ENCODE measurements at regions not wholly inside any gene's neighbourhood (a gene's known extent, or its start where the extent isn't known, plus 50 kb on each side); places are given as distances from the start of the nearest gene placed in this dataset.

DNA sequence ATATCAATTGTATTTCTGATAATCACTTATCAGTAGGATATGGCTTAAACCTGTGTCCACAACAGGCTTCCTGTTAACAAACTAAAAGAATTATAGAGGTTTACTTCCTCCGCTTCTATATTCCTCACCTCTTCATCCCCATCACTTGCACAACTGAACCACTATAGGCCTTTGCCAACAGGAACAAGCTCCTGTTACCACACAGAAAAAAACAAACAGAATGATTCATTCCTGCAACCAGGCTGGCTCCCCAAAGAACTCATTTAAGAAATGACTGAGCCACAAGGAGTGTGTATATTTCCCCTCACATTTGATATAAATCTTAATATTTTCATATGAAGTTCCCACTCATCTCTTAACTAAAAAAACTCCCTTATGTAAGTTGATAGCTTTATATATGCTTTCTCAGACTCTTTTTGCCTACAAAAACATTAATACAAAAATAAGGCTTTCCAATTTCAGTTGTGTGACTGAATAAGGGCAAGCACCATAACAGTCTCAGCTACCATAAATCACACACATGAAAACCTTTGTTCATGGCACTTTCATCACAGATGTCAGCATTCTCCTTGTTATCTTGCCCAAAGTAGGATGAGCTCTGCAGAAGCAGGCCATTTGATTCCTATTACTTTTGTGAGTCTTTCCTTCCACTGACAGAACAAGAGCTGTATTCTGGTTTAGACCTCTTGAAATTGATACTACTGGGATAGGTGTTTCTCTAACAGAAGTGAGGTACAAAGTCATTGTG, 366.8 kb downstream of the SLITRK1 start:
- Mint-ChIP-seq H3K27me3 (peaks cover 0 to 1% of the 10 kb centered on the region in 2 donors), H3K4me1 (no peaks in the 10 kb centered on the region), H3K27ac (no peak overlapping the region), H3K36me3 (no peaks in the 10 kb centered on the region), H3K9me3 (peaks cover 0 to 6% (median 2%) of the 10 kb centered on the region in 8 donors), H3K4me3 (no peak overlapping the region)
- CTCF ChIA-PET (ENCODE audit: partially characterized antibody): no interaction called here
- POLR2A ChIA-PET (ENCODE audit: partially characterized antibody): no interaction called here
- no peak for DNase-seq
- Histone ChIP-seq H3K27ac (ENCODE audit: low read depth, low read length) (no peak overlapping the region), H3K4me3 (ENCODE audit: low read length in 2 of 2) (no peak overlapping the region), H3K4me1 (ENCODE audit: insufficient read depth, low read length) (no peaks in the 10 kb centered on the region), H3K27me3 (ENCODE audit: insufficient read depth, low read length) (no peaks in the 10 kb centered on the region), H3K9me3 (ENCODE audit: control insufficient read depth in 1 of 2, low read length in 2 of 2) (no peaks in the 10 kb centered on the region), H3K36me3 (ENCODE audit: insufficient read depth, low read length) (no peaks in the 10 kb centered on the region)
- intact Hi-C loops (cut with micrococcal nuclease): no loop called here

- CTCF ChIA-PET (ENCODE audit: partially characterized antibody): no interaction called here
- H3K27me3 Mint-ChIP-seq: peaks cover 0 to 1% of the 10 kb centered on the region in 2 donors
These were observed 373.4 kb downstream of the SLITRK1 start for GRCh38 chr13:83508771-83509301.

GRCh38 chr13:83503424-83503823, 378.9 kb downstream of the SLITRK1 start:
- DNase-seq: no peak
- H3K36me3 ChIP-seq (ENCODE audit: insufficient read depth, low read length): no peaks in the 10 kb centered on the region
- ChIA-PET CTCF (ENCODE audit: partially characterized antibody) (no interaction called here), POLR2A (ENCODE audit: partially characterized antibody) (no interaction called here)
- intact Hi-C loops (cut with micrococcal nuclease): no loop called here
- Mint-ChIP-seq H3K9me3 (peaks cover 0 to 6% (median 2%) of the 10 kb centered on the region in 8 donors), H3K27ac (no peak overlapping the region), H3K27me3 (no peaks in the 10 kb centered on the region), H3K4me3 (no peak overlapping the region), H3K4me1 (no peaks in the 10 kb centered on the region), H3K36me3 (no peaks in the 10 kb centered on the region)
- no peaks in the 10 kb centered on the region for H3K9me3 ChIP-seq (ENCODE audit: control insufficient read depth in 1 of 2, low read length in 2 of 2)
- H3K27me3 ChIP-seq (ENCODE audit: insufficient read depth, low read length): no peaks in the 10 kb centered on the region
- no peak overlapping the region for H3K4me3 ChIP-seq (ENCODE audit: low read length in 2 of 2)
- H3K27ac ChIP-seq (ENCODE audit: low read depth, low read length): no peak overlapping the region
- no peaks in the 10 kb centered on the region for H3K4me1 ChIP-seq (ENCODE audit: insufficient read depth, low read length)

More at GRCh38 chr13:83508771-83509301, 373.4 kb downstream of the SLITRK1 start:
- H3K36me3 ChIP-seq (ENCODE audit: insufficient read depth, low read length): no peaks in the 10 kb centered on the region
- no peaks in the 10 kb centered on the region for H3K9me3 ChIP-seq (ENCODE audit: control insufficient read depth in 1 of 2, low read length in 2 of 2)
- H3K4me1 ChIP-seq (ENCODE audit: insufficient read depth, low read length): no peaks in the 10 kb centered on the region
- Mint-ChIP-seq H3K27ac (no peak overlapping the region), H3K36me3 (no peaks in the 10 kb centered on the region), H3K4me3 (no peak overlapping the region), H3K9me3 (peaks cover 0 to 2% (median 0%) of the 10 kb centered on the region in 8 donors), H3K4me1 (no peaks in the 10 kb centered on the region)
- POLR2A ChIA-PET (ENCODE audit: partially characterized antibody): no interaction called here
- no peak overlapping the region for H3K4me3 ChIP-seq (ENCODE audit: low read length in 2 of 2)
- intact Hi-C loops (cut with micrococcal nuclease): no loop called here
- H3K27ac ChIP-seq (ENCODE audit: low read depth, low read length): no peak overlapping the region
- no peak for DNase-seq
- no peaks in the 10 kb centered on the region for H3K27me3 ChIP-seq (ENCODE audit: insufficient read depth, low read length)

GRCh38 chr13:83499286-83499685, 383.0 kb downstream of the SLITRK1 start:
- Mint-ChIP-seq H3K4me1 (no peaks in the 10 kb centered on the region), H3K4me3 (no peak overlapping the region), H3K27me3 (no peaks in the 10 kb centered on the region), H3K27ac (no peak overlapping the region), H3K36me3 (no peaks in the 10 kb centered on the region), H3K9me3 (peaks cover 0 to 6% (median 4%) of the 10 kb centered on the region in 8 donors)
- intact Hi-C loops (cut with micrococcal nuclease): no loop called here
- no peaks in the 10 kb centered on the region for H3K9me3 ChIP-seq (ENCODE audit: control insufficient read depth in 1 of 2, low read length in 2 of 2)
- POLR2A ChIA-PET (ENCODE audit: partially characterized antibody): no interaction called here
- no peaks in the 10 kb centered on the region for H3K36me3 ChIP-seq (ENCODE audit: insufficient read depth, low read length)
- CTCF ChIA-PET (ENCODE audit: partially characterized antibody): no interaction called here
- DNase-seq: no peak
- H3K27ac ChIP-seq (ENCODE audit: low read depth, low read length): no peak overlapping the region
- no peak overlapping the region for H3K4me3 ChIP-seq (ENCODE audit: low read length in 2 of 2)
- H3K27me3 ChIP-seq (ENCODE audit: insufficient read depth, low read length): no peaks in the 10 kb centered on the region
- H3K4me1 ChIP-seq (ENCODE audit: insufficient read depth, low read length): no peaks in the 10 kb centered on the region

DNA sequence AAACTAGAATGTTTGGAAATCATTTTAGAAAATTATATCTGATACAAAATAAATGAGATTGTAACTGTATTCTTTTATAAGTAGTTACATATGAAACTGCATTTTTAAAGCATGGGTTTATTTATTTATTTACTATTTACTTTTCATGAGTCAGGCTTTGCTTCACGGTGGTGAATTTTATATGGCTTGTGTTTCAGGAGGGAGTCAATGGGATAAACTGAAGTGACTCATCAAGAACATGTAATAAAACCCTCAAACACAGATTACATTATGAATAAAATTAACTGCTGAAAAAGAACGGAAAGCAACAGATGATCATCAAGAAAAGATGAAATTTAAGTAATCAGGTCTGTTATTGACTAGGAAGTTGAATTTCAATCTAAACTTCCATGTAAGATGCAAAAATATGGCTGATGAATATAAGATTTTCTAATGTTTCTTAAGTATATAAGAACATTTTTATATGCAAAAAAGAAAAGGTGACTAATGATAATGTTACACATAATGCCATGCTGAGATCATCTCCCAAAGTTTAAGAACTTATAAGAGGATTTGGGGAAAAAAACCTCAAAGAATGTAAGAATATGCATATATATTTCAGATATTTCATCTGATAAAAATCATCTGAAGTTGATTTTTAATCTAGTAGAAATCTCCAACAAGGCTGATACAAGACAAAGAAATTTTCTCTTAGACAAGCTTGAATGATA, 383.6 kb downstream of the SLITRK1 start:
- no peaks in the 10 kb centered on the region for H3K36me3 ChIP-seq (ENCODE audit: insufficient read depth, low read length)
- no peaks in the 10 kb centered on the region for H3K27me3 Mint-ChIP-seq
- ChIA-PET CTCF (ENCODE audit: partially characterized antibody) (no interaction called here), POLR2A (ENCODE audit: partially characterized antibody) (no interaction called here)
- H3K27ac ChIP-seq (ENCODE audit: low read depth, low read length): no peak overlapping the region
- no peaks in the 10 kb centered on the region for H3K9me3 ChIP-seq (ENCODE audit: control insufficient read depth in 1 of 2, low read length in 2 of 2)
- intact Hi-C loops (cut with micrococcal nuclease): no loop called here
- DNase-seq: no peak
- no peaks in the 10 kb centered on the region for H3K4me1 ChIP-seq (ENCODE audit: insufficient read depth, low read length)
- no peaks in the 10 kb centered on the region for H3K36me3 Mint-ChIP-seq
- no peaks in the 10 kb centered on the region for H3K4me1 Mint-ChIP-seq
- no peak overlapping the region for H3K4me3 Mint-ChIP-seq
- peaks cover 0 to 6% (median 2%) of the 10 kb centered on the region in 8 donors for H3K9me3 Mint-ChIP-seq
- no peak overlapping the region for H3K4me3 ChIP-seq (ENCODE audit: low read length in 2 of 2)
- no peak overlapping the region for H3K27ac Mint-ChIP-seq
- H3K27me3 ChIP-seq (ENCODE audit: insufficient read depth, low read length): no peaks in the 10 kb centered on the region

DNA sequence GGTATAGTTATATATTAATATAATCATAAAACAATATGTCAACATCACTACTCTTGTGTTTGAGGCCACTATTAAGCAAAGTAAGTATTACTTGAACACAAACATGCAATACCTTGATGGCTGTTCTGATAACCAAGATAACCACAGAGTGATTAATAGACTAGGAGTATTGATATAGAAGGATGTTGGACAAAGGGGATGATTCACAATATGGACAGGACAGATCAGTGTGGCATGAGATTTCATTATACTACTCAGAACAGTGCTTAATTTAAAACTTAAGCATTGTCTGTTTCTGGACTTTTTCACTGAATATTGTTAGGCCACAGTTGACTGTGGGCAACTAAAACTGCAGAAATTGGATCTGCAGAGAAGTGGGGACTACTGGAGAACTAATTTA, 384.2 kb downstream of the SLITRK1 start:
- no peak overlapping the region for H3K27ac ChIP-seq (ENCODE audit: low read depth, low read length)
- H3K4me1 ChIP-seq (ENCODE audit: insufficient read depth, low read length): no peaks in the 10 kb centered on the region
- CTCF ChIA-PET (ENCODE audit: partially characterized antibody): no interaction called here
- H3K27me3 ChIP-seq (ENCODE audit: insufficient read depth, low read length): no peaks in the 10 kb centered on the region
- Mint-ChIP-seq H3K27me3 (no peaks in the 10 kb centered on the region), H3K4me3 (no peak overlapping the region), H3K27ac (no peak overlapping the region), H3K36me3 (no peaks in the 10 kb centered on the region), H3K4me1 (no peaks in the 10 kb centered on the region), H3K9me3 (peaks cover 0 to 6% (median 2%) of the 10 kb centered on the region in 8 donors)
- no peak overlapping the region for H3K4me3 ChIP-seq (ENCODE audit: low read length in 2 of 2)
- DNase-seq: no peak
- no peaks in the 10 kb centered on the region for H3K36me3 ChIP-seq (ENCODE audit: insufficient read depth, low read length)
- H3K9me3 ChIP-seq (ENCODE audit: control insufficient read depth in 1 of 2, low read length in 2 of 2): no peaks in the 10 kb centered on the region
- intact Hi-C loops (cut with micrococcal nuclease): no loop called here
- POLR2A ChIA-PET (ENCODE audit: partially characterized antibody): no interaction called here

- Histone ChIP-seq H3K4me3 (ENCODE audit: low read length in 2 of 2) (no peak overlapping the region), H3K4me1 (ENCODE audit: insufficient read depth, low read length) (no peaks in the 10 kb centered on the region), H3K27me3 (ENCODE audit: insufficient read depth, low read length) (no peaks in the 10 kb centered on the region), H3K9me3 (ENCODE audit: control insufficient read depth in 1 of 2, low read length in 2 of 2) (no peaks in the 10 kb centered on the region), H3K36me3 (ENCODE audit: insufficient read depth, low read length) (no peaks in the 10 kb centered on the region), H3K27ac (ENCODE audit: low read depth, low read length) (no peak overlapping the region)
- CTCF ChIA-PET (ENCODE audit: partially characterized antibody): no interaction called here
- POLR2A ChIA-PET (ENCODE audit: partially characterized antibody): no interaction called here
- H3K27ac Mint-ChIP-seq: no peak overlapping the region
- H3K36me3 Mint-ChIP-seq: no peaks in the 10 kb centered on the region
- no peak for DNase-seq
- H3K4me1 Mint-ChIP-seq: no peaks in the 10 kb centered on the region
- peaks cover 0 to 6% (median 0%) of the 10 kb centered on the region in 8 donors for H3K9me3 Mint-ChIP-seq
- H3K27me3 Mint-ChIP-seq: no peaks in the 10 kb centered on the region
- intact Hi-C loops (cut with micrococcal nuclease): no loop called here
- H3K4me3 Mint-ChIP-seq: no peak overlapping the region
These were observed 385.8 kb downstream of the SLITRK1 start for GRCh38 chr13:83496501-83496900.

All from CD4-positive, alpha-beta memory T cell (primary cell).